SU-DHL-6 (cell line): ENCODE measurements at regions not wholly inside any gene's neighbourhood (a gene's known extent, or its start where the extent isn't known, plus 50 kb on each side); places are given as distances from the start of the nearest gene placed in this dataset.

Experiments
- H2AFZ ChIP-seq: fragments of 200-600 bp; sonication (generic); 2 replicates; pipeline ENCODE4 v1.6.1; 2014; ENCODE audit warnings: low read depth, mild to moderate bottlenecking, moderate library complexity, mixed read lengths, antibody characterized with exemption, low read length; ENCODE audit not compliant: severe bottlenecking
- H3F3A ChIP-seq: fragments of 200-600 bp; shearing (Covaris generic); 2 replicates; pipeline ENCODE4 v1.6.0; 2016; ENCODE audit warnings: antibody characterized with exemption, mild to moderate bottlenecking; ENCODE audit not compliant: insufficient read depth
- H3K27ac ChIP-seq: fragments of 200-600 bp; sonication (generic); 2 replicates; pipeline ENCODE4 v1.5.1; 2016; ENCODE audit warnings: low read depth, mild to moderate bottlenecking, low read length, moderate library complexity, mixed read lengths
- H3K27me3 ChIP-seq: fragments of 200-600 bp; sonication (generic), shearing (Covaris generic); 2 replicates; pipeline ENCODE4 v1.6.0; 2014; ENCODE audit warnings: mild to moderate bottlenecking, low read length
- H3K36me3 ChIP-seq: fragments of 200-600 bp; sonication (generic); 2 replicates; pipeline ENCODE4 v1.6.1; 2014; ENCODE audit warnings: mild to moderate bottlenecking, low read length, mixed read lengths
- H3K4me2 ChIP-seq: fragments of 300-600, 200-600 bp; shearing (Covaris generic), sonication (generic); 2 replicates; pipeline ENCODE4 v1.6.0; 2014; ENCODE audit warnings: low read length, low read depth, mild to moderate bottlenecking; ENCODE audit not compliant: poor library complexity, severe bottlenecking
- H3K4me3 ChIP-seq: fragments of 200-600 bp; sonication (generic); 2 replicates; pipeline ENCODE4 v1.5.1; 2014; ENCODE audit warnings: antibody characterized with exemption, low read length, mild to moderate bottlenecking, mixed read lengths; ENCODE audit not compliant: insufficient read depth, poor library complexity, severe bottlenecking
- H3K79me2 ChIP-seq: fragments of 200-600 bp; sonication (generic); 2 replicates; pipeline ENCODE4 v1.6.1; 2014; ENCODE audit warnings: mild to moderate bottlenecking, low read length, moderate library complexity; ENCODE audit not compliant: insufficient read depth
- H3K9ac ChIP-seq: fragments of 200-600 bp; sonication (generic); 2 replicates; pipeline ENCODE4 v1.7.0; 2014; ENCODE audit warnings: mild to moderate bottlenecking, low read length
- H3K9me2 ChIP-seq: fragments of 200-600 bp; sonication (generic); replicated peaks from 2 replicates; pipeline ENCODE4 v1.6.1; 2014; ENCODE audit warnings: low read length; ENCODE audit not compliant: insufficient read depth
- H3K9me3 ChIP-seq: fragments of 200-600 bp; sonication (generic); 2 replicates; pipeline ENCODE4 v1.6.1; 2014; ENCODE audit warnings: low read length, mixed read lengths; ENCODE audit not compliant: insufficient read depth
- H4K20me1 ChIP-seq: fragments of 200-600 bp; sonication (generic); 2 replicates; pipeline ENCODE4 v1.6.1; 2014; ENCODE audit warnings: low read depth, mild to moderate bottlenecking, antibody characterized with exemption, low read length, moderate library complexity, mixed read lengths
- CTCF ChIP-seq: fragments of 200-600 bp; sonication (generic); IDR thresholded peaks from one replicate; pipeline ENCODE4 v1.5.1; 2017; ENCODE audit warnings: antibody characterized with exemption, mild to moderate bottlenecking, low read length, moderate library complexity; ENCODE audit not compliant: insufficient read depth, poor library complexity, severe bottlenecking
- EZH2phosphoT487 ChIP-seq: fragments of 200-600 bp; sonication (generic), shearing (Covaris generic); conservative IDR thresholded peaks from 2 replicates; pipeline ENCODE4 v1.6.1; 2018; ENCODE audit warnings: mild to moderate bottlenecking, antibody characterized with exemption, low read length, moderate library complexity, mixed read lengths

- TF ChIP-seq CTCF (no peak), EZH2phosphoT487 (no peak)
- H2AFZ ChIP-seq = no peak overlapping the region
- no peak overlapping the region for H3K9ac ChIP-seq
- no peak overlapping the region for H3K27ac ChIP-seq
- H3K4me2 ChIP-seq = no peak overlapping the region
- no peaks in the 10 kb centered on the region for H3K9me3 ChIP-seq
- H3K4me3 ChIP-seq = no peak overlapping the region
- no peaks in the 10 kb centered on the region for H3K79me2 ChIP-seq
- no peaks in the 10 kb centered on the region for H3K9me2 ChIP-seq
- H3F3A ChIP-seq = no peaks in the 10 kb centered on the region
- H3K36me3 ChIP-seq = no peaks in the 10 kb centered on the region
- no peaks in the 10 kb centered on the region for H4K20me1 ChIP-seq
- no peaks in the 10 kb centered on the region for H3K27me3 ChIP-seq
Observed at GRCh38 chrX:131894995-131895394, 128.1 kb upstream of the STK26 start.

DNA sequence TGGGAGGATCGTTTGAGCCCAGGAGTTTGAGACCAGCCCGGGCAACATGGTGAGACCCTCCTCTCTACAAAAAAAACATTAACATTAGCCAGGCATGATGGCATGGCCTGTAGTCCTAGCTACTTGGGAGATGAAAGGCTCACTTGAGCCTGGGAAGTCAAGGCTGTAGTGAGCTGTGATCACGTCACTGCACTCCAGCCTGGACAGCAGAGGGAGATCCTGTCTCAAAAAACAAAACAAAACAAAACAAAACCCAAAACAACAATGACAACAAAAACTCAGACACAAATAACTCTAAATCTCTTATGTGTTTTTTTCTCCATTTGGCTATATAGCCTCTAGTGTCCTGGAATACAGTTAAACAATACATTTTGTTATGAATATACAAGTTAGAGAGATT, 127.3 kb upstream of the STK26 start:
- no peak overlapping the region for H3K4me3 ChIP-seq
- no peak overlapping the region for H3K27ac ChIP-seq
- no peak overlapping the region for H2AFZ ChIP-seq
- no peak overlapping the region for H3K4me2 ChIP-seq
- H3K27me3 ChIP-seq = no peaks in the 10 kb centered on the region
- no peak for TF ChIP-seq EZH2phosphoT487
- no peak for TF ChIP-seq CTCF
- no peaks in the 10 kb centered on the region for H3K9me3 ChIP-seq
- no peaks in the 10 kb centered on the region for H3F3A ChIP-seq
- no peak overlapping the region for H3K9ac ChIP-seq
- H4K20me1 ChIP-seq = no peaks in the 10 kb centered on the region
- no peaks in the 10 kb centered on the region for H3K36me3 ChIP-seq
- no peaks in the 10 kb centered on the region for H3K9me2 ChIP-seq
- no peaks in the 10 kb centered on the region for H3K79me2 ChIP-seq

DNA sequence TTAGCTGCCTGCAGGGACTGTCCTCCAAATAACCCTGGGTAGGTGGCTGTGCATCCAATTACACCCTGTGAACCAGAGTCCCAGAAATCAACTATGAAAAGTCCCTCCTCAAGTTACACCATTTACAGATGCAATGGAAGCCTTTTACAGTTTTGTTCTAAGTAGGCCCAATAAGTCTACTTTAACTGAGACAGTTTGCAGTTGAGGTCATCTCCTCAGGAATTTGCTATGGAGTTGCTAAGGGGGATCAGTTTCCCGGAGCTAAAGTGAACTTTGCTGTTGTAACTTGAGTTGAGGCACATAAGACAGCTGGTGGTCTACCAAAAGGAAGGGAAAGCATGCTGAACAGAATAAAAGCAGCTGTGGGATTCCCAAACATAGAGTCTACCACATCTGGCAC, 121.6 kb upstream of the STK26 start:
- Histone ChIP-seq H3K27me3 (no peaks in the 10 kb centered on the region), H3K9me3 (no peaks in the 10 kb centered on the region), H4K20me1 (no peaks in the 10 kb centered on the region), H3K4me3 (no peak overlapping the region), H2AFZ (no peak overlapping the region), H3K79me2 (no peaks in the 10 kb centered on the region), H3K36me3 (no peaks in the 10 kb centered on the region), H3F3A (no peaks in the 10 kb centered on the region), H3K9ac (no peak overlapping the region), H3K27ac (no peak overlapping the region), H3K4me2 (no peak overlapping the region), H3K9me2 (no peaks in the 10 kb centered on the region)
- no peak for TF ChIP-seq EZH2phosphoT487
- no peak for TF ChIP-seq CTCF
